Lower leg skin (tissue), 3 donors: ENCODE measurements at regions not wholly inside any gene's neighbourhood (a gene's known extent, or its start where the extent isn't known, plus 50 kb on each side); places are given as distances from the start of the nearest gene placed in this dataset.

Experiments
- POLR2A ChIP-seq, 2 donors: fragments of 450-650 bp; IDR thresholded peaks; one replicate each; pipeline ENCODE4 v1.6.1; 2016 to 2017; ENCODE audit warnings: antibody characterized with exemption in 2 of 2, mild to moderate bottlenecking in 1 of 2, moderate library complexity in 1 of 2
- TF ChIP-seq, protein P1 (sequence below), 3 donors: fragments of 450-650 bp; IDR thresholded peaks; one replicate each; pipeline ENCODE4 v1.5.1; 2016; ENCODE audit warnings: antibody characterized with exemption in 3 of 3, mild to moderate bottlenecking in 3 of 3, moderate library complexity in 2 of 3

DNA sequence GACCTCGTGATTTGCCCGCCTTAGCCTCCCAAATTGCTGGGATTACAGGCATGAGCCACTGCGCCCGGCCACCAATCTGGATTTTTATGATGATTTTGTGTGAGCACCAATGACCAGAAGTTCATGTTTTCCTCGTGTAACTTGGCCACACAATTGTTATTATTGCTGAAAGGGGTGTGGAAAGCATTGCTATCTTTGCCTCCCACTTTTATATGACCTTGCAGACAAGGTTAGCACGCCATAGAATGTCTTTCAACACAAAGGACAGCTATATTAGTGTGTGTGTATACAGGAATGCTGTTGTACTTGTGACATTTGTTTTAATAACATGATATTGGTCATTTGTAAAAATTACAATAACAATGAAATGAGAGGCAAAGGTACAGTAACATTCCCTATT lies 155.0 kb upstream of the ERCC6L2 start:
- TF ChIP-seq, protein P1, sequence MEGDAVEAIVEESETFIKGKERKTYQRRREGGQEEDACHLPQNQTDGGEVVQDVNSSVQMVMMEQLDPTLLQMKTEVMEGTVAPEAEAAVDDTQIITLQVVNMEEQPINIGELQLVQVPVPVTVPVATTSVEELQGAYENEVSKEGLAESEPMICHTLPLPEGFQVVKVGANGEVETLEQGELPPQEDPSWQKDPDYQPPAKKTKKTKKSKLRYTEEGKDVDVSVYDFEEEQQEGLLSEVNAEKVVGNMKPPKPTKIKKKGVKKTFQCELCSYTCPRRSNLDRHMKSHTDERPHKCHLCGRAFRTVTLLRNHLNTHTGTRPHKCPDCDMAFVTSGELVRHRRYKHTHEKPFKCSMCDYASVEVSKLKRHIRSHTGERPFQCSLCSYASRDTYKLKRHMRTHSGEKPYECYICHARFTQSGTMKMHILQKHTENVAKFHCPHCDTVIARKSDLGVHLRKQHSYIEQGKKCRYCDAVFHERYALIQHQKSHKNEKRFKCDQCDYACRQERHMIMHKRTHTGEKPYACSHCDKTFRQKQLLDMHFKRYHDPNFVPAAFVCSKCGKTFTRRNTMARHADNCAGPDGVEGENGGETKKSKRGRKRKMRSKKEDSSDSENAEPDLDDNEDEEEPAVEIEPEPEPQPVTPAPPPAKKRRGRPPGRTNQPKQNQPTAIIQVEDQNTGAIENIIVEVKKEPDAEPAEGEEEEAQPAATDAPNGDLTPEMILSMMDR (IDR thresholded peaks at IDR 0.05), result no peak
- no peak for TF ChIP-seq POLR2A (IDR thresholded peaks at IDR 0.05)
